HG03159 (cell line): ENCODE measurements at regions not wholly inside any gene's neighbourhood (a gene's known extent, or its start where the extent isn't known, plus 50 kb on each side); places are given as distances from the start of the nearest gene placed in this dataset.
"Not testable (repeated sequence)": the region's sequence is repeated elsewhere in the genome, so short reads cannot be mapped to it uniquely, and the experiment has no call there.

Experiments
- ATAC-seq: cut with Tn5 transposase; IDR thresholded peaks from one replicate; pipeline ENCODE4 v1.9.1; 2021; ENCODE audit warnings: mild to moderate bottlenecking, moderate library complexity; ENCODE audit not compliant: unreplicated experiment

DNA sequence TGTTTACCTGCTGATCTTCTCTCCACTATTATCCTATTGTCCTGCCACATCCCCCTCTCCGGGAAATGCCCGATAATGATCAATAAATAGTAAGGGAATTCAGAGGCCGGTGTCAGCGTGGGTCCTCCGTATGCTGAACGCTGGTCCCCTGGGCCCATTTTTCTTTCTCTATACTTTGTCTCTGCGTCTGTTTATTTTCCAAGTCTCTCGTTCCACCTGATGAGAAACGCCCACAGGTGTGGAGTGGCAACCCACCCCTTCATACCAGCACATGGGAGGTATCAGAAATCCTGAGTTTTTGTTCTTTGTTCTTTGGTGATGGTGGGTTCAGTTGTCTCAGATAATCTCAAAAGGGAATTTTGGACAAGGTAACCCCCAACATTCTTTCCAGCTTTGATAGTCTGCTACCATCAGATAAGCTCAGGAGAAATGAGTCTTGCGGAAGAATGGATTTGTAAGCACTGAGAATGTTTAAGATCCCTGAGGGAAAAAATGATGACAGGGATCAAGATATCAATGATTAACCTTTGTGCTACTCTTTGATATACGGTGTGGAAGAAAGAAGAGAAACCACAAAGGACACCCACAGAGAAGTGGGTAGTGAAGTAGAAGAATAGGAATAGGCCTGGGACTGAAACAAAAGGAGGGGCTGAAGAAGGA, 117.9 kb downstream of the CEP44 start:
- no peak for ATAC-seq

DNA sequence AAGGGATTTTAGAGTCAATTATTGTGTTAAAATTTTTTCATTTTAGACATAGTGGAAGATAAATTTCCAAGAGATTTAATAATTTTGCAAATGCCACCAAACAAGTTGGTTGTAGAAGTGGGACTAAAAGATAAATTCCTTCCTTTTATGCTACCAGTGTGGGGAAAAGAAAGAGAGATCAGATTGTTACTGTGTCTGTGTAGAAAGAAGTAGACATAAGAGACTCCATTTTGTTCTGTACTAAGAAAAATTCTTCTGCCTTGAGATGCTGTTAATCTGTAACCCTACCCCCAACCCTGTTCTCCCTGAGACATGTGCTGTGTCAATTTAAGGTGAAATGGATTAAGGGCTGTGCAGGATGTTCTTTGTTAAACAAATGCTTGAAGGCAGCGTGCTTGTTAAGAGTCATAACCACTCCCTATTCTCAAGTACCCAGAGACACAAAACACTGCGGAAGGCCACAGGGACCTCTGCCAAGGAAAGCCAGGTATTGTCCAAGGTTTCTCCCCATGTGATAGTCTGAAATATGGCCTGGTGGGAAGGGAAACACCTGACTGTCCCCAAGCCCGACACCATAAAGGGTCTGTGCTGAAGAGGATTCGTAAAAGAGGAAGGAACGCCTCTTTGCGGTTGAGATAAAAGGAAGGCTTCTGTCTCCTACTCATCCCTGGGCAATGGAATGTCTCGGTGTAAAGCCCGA, 117.0 kb downstream of the CEP44 start:
- ATAC-seq: not testable (repeated sequence)

DNA sequence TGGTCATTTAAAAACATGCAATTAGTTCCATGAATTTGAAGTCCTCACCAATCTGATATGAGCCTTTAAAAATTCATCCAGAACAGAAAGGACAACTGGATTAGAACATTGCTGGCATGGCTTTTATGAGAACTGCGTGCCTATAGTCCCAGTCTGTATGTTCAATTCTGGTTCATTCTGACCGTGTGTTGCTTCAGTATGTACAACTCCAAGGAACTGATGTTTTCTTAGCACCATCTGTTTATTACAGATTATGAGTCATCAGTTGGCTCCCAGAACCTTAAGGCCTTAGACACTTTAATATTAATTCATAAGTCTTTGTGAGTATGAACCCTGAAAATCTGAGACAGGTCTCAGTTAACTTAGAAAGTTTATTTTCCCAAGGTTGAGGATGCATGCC, 115.0 kb downstream of the CEP44 start:
- no peak for ATAC-seq

DNA sequence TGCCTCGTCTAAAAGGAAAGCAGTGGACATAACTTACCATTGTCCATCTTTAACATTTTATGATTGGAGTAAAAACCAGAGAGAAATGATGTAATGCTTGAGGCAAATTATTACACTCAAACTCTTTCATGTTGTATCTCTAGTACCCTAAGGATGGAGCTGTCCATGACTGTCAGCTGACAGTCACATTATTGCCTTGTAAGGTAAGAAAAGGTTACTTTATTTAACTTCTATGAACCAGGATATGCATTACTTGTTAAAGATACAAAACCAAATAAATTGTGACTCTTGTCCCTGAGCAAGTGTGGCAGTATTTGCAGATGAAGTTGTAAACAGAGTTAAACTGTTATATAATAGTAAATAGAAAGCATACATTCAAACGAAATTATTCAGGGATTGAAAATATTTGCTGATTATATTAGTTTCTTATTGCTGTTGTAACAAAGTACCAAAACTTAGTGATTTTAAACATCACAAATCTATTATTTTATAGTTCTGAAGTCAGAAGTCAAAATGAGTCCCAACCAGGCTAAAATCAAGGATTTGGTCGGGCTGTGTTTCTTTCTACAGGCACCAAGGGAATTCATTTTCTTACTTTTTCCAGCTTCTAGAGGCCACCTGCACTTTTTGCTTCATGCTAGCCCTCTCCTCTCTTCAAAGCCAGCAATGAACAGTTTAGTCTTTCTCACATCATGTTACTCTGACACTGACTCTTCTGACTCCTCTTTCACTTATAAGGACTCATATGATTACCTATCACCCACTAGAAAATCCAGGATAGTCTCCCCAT, 113.8 kb downstream of the CEP44 start:
- no peak for ATAC-seq

DNA sequence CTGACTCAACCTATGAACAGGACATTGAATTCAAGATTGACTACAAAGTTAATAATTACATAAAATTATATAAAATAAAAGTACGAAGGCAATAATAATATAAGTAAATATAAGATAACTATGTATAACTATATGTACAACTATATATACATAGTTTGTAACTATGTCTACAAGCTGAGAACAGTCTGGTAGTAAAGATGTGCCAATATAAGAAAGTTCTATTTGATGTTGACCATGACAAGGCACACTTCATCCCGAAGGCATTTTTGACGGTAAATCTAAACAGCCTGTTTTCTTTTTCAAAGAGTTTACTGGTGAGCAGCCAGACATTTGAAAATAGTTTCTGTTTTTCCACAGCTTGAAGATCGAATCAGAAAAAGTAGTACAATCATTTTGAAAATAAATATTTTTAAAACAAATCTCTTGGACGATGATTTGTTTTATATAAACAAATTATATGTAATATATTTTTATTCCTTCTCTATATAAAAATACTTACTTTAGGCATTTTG, 112.9 kb downstream of the CEP44 start:
- ATAC-seq: no peak

DNA sequence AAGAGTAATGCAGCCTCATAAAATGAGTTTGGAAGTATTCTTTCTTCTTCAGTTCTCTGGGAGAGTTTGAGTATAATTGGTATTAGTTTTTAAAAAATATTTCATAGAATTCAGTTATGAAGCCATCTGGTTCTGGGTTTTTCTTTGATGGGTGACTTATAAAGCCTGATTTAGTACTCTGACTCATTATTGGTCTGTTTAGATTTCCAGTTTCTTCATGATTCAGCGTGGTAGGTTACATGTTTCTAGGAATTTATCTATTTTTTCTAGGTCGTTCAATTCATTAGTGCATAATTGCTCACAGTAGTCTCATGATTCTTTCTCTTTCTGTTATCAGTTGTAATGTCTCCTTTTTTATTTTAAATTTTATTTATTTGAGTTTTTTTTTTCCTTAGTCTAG, 111.2 kb downstream of the CEP44 start:
- no peak for ATAC-seq

DNA sequence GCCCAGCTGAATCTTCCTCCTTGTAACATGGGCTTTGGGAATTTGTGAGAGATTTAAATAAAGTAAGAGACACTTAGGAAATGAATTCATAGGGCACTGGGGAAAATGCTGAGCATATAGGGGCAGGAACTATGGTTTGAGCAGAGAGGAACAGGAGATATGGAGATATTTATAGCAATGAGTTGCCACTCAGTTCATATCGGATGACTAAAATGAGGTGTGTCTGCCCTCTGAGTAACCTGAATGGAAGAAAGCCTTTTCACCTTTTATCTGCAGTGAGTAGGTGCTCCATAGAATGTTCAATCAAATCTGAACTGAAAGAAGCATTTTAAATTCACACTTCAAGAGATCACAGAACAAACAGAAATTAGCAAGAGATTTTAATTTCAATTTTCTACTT, 105.7 kb downstream of the CEP44 start:
- ATAC-seq: no peak

DNA sequence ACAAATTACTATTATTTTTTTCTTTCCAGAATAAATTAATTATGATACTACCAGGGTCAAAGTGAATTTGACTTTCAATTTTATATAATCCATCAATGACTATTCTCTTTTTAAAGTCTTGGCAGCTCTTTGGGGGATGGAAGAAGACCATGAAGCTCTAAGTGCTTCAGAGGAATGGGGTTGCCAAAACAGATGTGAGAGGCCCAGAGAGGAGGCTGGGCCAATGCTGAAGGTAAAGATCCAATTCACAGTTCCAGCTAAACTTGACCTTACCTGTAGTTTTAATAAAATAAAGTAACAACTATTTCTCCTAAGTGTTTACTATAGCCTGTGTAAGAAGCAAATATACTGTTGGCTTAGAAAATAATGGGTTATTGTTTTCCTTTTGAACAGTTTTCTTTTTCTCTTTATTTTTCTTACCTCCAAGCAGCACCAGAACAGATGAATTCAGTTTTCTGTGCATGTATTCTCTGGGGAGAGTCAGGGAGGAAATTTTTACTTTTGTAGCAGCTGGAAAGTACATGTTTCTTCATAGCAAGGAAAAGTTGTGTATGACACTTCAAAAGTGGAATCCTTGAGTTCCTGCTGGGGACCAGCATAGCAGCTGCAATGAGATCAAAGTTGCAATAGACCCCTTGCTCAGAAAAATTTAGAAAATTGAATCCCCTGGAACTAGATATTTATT, 104.9 kb downstream of the CEP44 start:
- ATAC-seq: no peak

DNA sequence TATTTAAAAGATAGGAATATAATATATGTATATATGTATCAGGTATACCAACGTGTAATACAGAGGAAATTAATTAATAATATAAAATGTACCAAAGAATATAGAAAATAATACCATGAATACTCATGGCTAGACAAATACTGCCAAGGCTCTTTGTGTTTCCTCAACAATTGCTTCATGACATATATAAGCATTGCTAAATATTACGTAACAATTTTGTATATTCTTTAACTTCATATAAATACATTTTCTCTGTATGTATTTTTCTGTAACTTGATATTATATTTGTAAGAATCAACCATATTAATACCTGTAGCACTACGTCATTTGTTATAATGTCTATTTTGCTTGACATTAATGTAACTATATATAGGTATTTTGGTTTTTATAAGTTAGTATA, 104.0 kb downstream of the CEP44 start:
- no peak for ATAC-seq

DNA sequence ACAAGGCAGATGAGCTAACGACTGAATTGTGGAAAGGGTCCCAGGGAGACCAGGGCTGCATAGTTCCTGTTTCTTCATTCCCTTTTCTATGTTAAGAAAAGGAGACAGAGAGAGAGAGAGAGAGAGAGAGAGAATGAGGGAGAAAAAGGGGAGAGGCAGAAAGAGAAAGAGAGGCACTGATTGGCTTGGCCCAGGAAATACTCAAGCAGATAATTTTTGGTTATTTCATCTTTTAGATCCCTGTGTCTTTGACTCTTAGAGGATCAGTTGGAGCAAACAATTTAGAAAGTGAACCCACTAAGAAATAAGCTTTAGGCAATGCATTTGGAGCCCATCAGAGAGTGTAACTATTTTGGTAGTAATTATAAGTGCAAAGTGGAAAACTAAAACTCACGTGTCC, 103.4 kb downstream of the CEP44 start:
- ATAC-seq: no peak

DNA sequence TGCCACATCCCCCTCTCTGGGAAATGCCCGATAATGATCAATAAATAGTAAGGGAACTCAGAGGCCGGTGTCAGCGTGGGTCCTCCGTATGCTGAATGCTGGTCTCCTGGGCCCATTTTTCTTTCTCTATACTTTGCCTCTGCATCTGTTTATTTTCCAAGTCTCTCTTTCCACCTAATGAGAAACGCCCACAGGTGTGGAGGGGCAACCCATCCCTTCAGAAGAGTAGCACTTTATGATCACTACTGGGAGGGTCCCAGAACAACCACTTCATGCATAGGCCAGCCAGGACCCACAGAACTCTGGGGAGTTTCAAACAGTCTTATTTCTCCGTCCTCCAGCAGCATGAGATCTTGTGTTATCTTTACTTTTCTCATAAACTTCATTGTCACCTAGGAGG, 100.1 kb downstream of the CEP44 start:
- no peak for ATAC-seq

DNA sequence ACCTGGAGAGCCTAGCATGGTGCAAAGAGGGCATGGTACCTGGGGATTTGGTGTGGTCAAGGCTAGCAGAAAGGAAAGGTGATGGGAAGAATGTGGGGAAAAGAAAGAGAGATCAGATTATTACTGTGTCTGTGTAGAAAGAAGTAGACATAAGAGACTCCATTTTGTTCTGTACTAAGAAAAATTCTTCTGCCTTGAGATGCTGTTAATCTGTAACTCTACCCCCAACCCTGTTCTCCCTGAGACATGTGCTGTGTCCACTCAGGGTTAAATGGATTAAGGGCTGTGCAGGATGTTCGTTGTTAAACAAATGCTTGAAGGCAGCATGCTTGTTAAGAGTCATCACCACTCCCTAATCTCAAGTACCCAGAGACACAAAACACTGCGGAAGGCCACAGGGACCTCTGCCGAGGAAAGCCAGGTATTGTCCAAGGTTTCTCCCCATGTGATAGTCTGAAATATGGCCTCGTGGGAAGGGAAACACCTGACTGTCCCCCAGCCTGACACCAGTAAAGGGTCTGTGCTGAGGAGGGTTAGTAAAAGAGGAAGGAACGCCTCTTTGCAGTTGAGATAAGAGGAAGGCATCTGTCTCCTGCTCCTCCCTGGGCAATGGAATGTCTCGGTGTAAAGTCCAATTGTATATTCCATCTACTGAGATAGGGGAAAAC, 99.4 kb downstream of the CEP44 start:
- ATAC-seq: not testable (repeated sequence)
